Umbilical cord (tissue), 1 donor: ENCODE measurements at regions not wholly inside any gene's neighbourhood (a gene's known extent, or its start where the extent isn't known, plus 50 kb on each side); places are given as distances from the start of the nearest gene placed in this dataset.
"Not testable (repeated sequence)": the region's sequence is repeated elsewhere in the genome, so short reads cannot be mapped to it uniquely, and the experiment has no call there.

ENCODE experiments used
- DNase-seq: peaks from one replicate; pipeline ENCODE4 v3.0.0-alpha.2; 2015; ENCODE audit warnings: low spot score

GRCh38 chr12:19988001-19988400 is 380.3 kb upstream of the PDE3A start:
- no peak for DNase-seq

- peak; percentile 60 for DNase-seq
Measured at GRCh38 chr12:19988459-19988873, 379.9 kb upstream of the PDE3A start.

DNA sequence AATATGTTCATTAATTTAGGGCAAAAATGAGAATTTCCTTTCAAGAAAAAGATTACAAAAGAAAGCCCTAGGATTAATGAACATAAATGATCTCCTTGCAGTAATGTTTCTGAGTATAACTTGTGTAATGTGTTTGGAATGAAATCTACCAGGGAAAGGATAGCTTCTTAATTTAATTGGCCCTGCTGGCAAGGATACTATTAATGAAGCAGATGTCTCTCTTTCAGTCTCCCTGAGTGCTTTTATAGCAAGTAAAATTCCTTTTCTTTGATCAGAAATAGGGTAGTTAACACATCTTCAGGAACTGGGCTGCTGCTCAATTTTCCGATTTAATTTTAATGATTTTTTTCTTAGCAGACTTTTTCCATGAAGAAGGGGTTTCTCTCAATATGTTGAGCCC is 379.4 kb upstream of the PDE3A start:
- no peak for DNase-seq

GRCh38 chr12:19991146-19991545 is 377.2 kb upstream of the PDE3A start:
- no peak for DNase-seq

GRCh38 chr12:19992311-19992710 is 376.0 kb upstream of the PDE3A start:
- DNase-seq = no peak

DNA sequence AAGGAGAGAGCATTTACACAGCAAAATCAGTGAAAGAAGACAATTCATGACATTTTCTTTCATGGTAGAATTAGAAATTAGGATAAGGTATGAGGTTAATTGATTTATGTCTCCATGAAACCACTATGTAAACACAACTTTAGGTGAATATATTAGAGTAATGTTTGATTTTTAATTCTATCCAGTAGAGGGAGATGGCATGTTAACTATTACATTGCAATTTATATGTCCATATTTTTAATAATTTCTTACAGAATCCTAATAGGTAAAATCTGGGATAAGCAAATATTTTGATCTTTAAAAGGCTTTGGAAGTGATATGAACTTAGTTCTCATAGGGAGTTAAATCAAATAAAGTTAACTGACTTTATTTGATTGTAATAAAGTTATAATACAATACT is 373.4 kb upstream of the PDE3A start:
- DNase-seq = no peak

DNA sequence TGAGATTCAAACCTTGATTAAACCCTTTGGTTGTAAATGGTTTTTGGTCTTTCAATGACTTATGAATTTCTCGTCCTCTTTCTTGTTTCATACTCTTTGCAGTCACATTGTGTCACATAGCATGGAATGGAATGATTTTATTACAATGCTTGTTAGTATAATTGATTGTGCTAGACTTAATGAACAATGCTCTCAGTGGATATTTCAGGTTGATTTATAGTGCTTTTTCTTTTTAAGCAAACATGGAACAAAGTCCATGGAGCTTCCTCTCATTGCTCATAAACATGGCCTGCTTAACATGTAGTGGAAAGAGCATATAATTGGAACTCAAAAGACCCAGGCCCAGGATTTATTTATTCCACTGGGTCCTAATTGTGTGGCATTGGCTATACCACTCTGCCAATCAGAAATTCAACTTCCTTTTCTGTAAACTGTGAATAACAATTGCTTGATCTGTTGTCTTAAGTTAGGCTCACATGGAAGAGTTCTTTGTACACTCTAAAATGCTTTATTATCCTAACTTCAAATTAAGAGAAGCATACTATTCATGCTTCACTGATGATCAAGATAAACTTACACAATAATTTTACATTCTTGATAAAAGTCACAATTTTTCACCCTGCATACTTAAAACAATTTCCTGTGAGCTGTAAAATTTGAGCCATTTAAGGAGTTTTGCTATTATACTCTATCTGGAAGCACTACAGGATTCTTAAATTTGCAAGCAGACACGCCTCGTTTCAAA is 370.5 kb upstream of the PDE3A start:
- DNase-seq = no peak

- DNase-seq = no peak
Measured at GRCh38 chr12:19998411-19998810, 369.9 kb upstream of the PDE3A start.

GRCh38 chr12:19998961-19999804 is 369.2 kb upstream of the PDE3A start:
- peak; percentile 28 for DNase-seq

GRCh38 chr12:19999805-20000138 is 368.6 kb upstream of the PDE3A start:
- no peak for DNase-seq

GRCh38 chr12:20000229-20000849 is 368.0 kb upstream of the PDE3A start:
- DNase-seq = no peak

DNA sequence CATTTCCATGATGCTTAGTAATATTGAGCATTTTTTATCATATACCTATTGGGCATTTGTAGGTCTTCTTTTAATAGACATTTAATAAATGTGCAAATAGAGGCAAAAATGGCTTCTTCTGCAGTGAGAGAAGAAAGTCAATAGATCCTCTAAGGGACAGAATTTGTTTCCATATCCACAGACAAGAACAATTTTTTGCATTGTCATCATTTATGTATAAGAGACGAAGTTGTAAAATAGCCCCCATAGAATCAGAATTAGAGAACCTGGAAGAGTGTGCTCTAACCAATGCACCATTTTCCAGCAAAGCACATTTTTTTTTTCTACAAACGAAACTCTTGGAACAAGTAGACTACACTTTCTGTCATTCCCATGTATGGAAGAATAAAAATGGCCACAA is 365.1 kb upstream of the PDE3A start:
- no peak for DNase-seq

GRCh38 chr12:20004952-20005351 is 363.4 kb upstream of the PDE3A start:
- no peak for DNase-seq

DNA sequence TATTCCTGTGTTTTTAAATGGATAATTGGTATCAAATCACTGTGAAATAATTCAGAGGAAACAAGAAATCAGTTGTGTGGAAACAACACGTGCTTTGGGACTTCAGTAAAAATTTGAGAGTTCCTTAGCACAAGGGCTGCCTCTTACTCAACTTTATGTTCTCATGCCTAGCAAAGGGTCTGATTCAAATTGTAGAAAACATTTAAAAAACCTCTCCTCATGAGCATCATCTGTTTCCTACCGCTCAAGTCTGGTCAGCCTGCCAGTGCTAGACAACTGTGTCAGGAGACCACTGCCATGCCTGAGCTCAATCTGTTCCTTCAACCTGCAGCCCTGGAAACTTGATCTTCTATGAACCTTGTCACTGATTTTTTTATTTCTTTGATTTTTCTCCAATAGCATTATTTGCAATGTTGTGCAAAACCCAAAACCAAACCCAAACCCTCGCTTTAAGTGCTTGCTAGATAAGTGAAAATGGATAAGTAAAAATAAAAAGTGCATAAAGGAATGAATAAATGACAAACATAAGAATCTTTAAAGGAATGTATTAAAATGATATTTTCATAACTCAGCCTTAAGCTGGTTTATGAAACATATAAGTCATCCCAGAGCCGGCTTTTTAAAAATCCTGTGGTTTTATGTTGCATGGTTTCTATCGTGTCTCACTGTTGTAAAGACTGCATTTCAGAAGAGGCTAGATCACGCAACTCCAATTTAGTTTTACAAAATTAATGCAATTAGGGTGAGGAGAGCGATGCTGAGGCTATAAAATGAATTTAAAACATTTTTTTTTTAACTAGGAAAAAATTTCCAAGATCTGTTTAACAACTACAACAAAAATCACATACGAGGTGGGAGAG is 361.2 kb upstream of the PDE3A start:
- DNase-seq = peak; percentile 91

DNA sequence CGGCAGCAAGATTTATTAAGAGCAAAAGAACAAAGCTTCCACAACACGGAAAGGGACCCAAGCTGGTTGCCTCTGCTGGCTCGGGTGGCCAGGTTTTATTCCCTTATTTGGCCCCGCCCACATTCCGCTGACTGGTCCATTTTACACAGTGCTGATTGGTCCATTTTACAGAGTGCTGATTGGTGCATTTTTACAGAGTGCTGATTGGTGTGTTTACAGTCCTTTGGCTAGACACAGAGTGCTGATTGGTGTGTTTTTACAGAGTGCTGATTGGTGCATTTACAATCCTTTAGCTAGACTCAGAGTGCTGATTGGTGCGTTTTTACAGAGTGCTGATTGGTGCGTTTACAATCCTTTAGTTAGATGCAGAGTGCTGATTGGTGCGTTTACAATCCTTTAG is 358.4 kb upstream of the PDE3A start:
- DNase-seq = not testable (repeated sequence)

DNA sequence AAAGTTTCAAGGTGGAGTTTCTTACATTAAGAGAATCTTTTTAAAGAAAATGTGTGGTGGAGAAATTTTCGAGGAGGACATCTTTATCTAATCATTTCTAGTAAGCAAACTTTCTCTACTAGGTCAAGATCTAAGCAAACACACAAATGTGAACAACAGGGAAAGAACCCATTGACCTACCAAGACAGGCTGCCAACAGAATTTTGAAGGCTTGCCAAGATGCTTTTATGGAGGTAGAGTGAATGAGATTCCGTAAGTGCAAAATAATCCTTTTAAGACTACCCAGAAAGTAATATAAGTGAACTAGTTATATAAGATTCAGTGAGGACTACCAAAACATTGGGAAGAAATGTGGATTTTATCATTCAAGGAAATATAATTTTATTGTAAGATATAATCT is 357.1 kb upstream of the PDE3A start:
- DNase-seq = peak; percentile 83

DNA sequence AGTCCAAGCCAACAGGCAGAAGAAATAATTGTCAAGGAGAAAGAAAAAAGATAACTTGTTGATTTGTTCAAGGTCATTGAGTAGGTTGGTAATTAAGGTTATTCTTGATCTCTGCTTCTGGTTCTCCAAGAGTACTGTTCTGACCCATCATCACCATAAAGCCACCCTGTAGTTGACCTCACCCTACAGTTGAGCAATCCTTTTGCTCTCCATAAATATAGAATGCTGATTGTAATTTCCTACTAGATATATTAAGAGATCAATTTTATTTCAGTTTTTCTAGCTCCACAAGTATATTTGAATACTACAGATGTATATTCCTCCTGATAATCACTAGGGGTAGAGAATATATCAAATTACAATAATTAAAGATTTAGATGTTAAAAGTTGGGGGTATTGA is 350.5 kb upstream of the PDE3A start:
- DNase-seq = no peak

- no peak for DNase-seq
Measured at GRCh38 chr12:20018406-20018805, 349.9 kb upstream of the PDE3A start.

GRCh38 chr12:20024194-20024593 is 344.1 kb upstream of the PDE3A start:
- peak; percentile 94 for DNase-seq

- DNase-seq = no peak
Measured at GRCh38 chr12:20028033-20028432, 340.3 kb upstream of the PDE3A start.

DNA sequence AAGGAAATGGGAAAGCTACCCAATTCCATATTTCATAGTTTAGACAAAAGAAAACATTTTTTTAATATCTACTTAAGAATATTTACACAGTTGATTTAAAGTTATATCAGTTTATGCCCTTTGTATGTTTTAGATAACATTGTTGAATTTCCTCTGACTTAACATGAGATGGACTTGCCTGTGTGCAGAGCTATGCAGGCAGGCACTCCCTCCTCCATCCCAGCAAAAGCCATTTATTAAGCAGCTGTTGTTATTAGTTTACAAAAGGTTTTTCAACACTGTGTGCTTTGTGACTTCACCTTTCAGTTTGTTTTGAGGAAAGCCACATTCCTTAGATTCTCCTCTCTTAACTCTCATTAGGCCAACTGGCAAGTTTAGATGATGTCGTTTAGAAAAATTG is 337.5 kb upstream of the PDE3A start:
- DNase-seq = peak; percentile 30

DNA sequence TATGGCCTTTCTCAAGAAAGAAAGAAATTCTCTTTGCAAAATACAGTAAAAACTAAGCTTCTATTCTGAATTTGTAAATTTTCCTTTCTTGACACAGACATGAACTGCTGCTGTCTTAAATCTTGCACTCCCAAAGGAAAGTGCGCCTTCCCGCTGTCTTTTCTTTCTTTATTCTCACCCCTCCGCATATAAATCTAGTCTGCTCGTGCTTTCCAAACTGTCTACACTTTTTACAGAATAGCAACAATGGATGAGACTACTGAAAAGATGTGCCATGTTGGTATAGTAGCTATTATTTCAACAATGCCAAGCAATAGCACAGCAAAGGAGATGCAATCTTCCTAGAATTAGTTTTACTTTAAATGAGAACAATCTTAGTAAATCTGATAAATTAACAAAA is 328.8 kb upstream of the PDE3A start:
- peak; percentile 22 for DNase-seq
